GM21825 (cell line): ENCODE measurements at regions not wholly inside any gene's neighbourhood (a gene's known extent, or its start where the extent isn't known, plus 50 kb on each side); places are given as distances from the start of the nearest gene placed in this dataset.

Experiments
- ATAC-seq: cut with Tn5 transposase; IDR thresholded peaks from one replicate; pipeline ENCODE4 v1.9.1; 2021; ENCODE audit warnings: mild to moderate bottlenecking, moderate library complexity; ENCODE audit not compliant: unreplicated experiment

DNA sequence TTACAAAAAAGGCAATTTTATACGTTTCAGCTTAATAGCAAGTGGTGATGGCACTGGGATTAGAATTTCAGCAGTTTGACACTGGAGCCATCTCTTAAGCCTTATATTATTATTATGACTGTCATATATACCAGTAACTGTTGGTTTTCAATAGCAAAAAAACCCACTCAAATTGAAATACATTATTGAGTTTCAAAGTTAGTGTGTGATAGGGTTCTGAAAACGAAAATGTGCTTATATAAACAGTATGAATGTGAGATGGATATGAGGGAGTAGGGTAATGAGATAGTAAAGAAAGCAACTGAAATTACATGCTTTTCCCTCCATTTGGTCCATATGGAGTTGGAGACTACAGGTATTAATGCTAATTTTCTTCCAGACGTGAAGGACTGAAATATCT, 68.6 kb upstream of the ACTBL2 start:
- ATAC-seq, result no peak

GRCh38 chr5:57550132-57550531, 67.5 kb upstream of the ACTBL2 start:
- ATAC-seq, result no peak

DNA sequence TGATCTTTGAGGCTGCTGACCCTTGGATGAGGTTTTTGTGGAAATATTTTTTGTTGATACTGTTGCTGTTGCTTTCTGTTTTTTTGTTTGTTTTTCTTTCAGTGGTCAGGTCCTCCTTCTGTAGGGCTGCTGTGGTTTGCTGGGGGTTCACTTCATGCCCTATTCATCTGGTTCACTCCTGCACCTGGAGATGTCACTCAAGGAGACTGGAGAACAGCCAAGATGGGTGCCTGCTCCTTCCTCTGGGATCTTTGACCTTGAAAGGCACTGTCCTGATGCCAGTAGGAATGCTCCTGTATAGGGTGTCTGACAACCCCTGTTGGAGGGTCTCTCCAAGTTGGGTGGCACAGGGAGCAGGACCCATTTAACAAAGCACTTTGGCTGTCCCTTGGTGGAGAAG, 67.0 kb upstream of the ACTBL2 start:
- ATAC-seq, result no peak

GRCh38 chr5:57540823-57541222, 58.2 kb upstream of the ACTBL2 start:
- no peak for ATAC-seq

DNA sequence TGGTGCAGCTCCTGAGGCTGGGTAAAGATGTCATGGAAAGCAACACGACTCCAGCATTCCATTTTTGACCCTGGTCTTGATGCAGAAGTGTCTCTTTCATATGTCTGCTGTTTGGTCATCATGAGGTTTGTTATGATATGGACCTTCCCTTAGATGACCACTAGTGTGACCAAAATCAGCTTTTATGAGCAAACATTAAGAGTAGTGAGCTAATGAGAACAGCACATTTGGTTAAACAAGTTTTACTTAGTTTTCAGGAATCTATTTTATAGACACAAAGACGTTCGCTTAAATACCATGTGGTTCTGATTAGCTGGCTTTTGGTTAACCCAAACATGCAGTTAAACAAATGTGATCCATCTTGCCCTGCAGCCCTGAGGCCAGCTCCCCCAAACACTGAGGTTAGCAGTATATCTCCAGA, 56.7 kb upstream of the ACTBL2 start:
- ATAC-seq, result no peak

GRCh38 chr5:57538341-57538955, 55.8 kb upstream of the ACTBL2 start:
- no peak for ATAC-seq

- no peak for ATAC-seq
Measured at GRCh38 chr5:57537811-57538210, 55.2 kb upstream of the ACTBL2 start.

- no peak for ATAC-seq
Measured at GRCh38 chr5:57532513-57533497, 50.2 kb upstream of the ACTBL2 start.
